GM12865 (cell line): ENCODE measurements at regions not wholly inside any gene's neighbourhood (a gene's known extent, or its start where the extent isn't known, plus 50 kb on each side); places are given as distances from the start of the nearest gene placed in this dataset.

Experiments used
- DNase-seq: peaks from one replicate; pipeline ENCODE4 v3.0.0; 2010; ENCODE audit warnings: low read depth
- H3K4me3 ChIP-seq: 2 replicates; pipeline ENCODE4 v1.5.1; 2011; ENCODE audit warnings: mild to moderate bottlenecking, low read depth, low read length, control low read depth
- TF ChIP-seq, protein P1 (sequence below): IDR thresholded peaks from 2 replicates; pipeline ENCODE4 v1.5.1; 2011; ENCODE audit warnings: low read length, control low read depth, low read depth, inconsistent platforms; ENCODE audit not compliant: insufficient read depth; ENCODE audit errors: missing control alignments

DNA sequence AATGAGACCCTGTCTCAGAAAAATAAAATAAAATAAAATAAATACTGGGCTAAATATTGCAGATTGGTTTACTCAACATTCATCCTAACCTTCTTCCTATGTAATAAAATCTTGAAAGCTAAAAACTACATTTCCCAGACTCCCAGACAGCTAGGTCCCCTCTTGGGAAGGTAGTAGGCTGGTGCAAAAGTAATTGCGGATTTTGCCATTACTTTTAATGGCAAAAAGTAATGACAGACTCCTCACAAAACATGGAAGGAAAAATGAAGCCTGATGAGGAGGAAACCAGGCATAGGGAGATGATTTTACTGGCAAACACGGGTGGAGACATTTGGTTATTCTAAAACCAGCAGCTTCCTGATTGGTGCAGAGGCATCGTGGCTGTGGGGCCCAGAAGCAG is 70.6 kb upstream of the E2F3 start:
- DNase-seq: no peak
- H3K4me3 ChIP-seq: no peak overlapping the region
- TF ChIP-seq, protein P1, sequence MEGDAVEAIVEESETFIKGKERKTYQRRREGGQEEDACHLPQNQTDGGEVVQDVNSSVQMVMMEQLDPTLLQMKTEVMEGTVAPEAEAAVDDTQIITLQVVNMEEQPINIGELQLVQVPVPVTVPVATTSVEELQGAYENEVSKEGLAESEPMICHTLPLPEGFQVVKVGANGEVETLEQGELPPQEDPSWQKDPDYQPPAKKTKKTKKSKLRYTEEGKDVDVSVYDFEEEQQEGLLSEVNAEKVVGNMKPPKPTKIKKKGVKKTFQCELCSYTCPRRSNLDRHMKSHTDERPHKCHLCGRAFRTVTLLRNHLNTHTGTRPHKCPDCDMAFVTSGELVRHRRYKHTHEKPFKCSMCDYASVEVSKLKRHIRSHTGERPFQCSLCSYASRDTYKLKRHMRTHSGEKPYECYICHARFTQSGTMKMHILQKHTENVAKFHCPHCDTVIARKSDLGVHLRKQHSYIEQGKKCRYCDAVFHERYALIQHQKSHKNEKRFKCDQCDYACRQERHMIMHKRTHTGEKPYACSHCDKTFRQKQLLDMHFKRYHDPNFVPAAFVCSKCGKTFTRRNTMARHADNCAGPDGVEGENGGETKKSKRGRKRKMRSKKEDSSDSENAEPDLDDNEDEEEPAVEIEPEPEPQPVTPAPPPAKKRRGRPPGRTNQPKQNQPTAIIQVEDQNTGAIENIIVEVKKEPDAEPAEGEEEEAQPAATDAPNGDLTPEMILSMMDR: no peak

DNA sequence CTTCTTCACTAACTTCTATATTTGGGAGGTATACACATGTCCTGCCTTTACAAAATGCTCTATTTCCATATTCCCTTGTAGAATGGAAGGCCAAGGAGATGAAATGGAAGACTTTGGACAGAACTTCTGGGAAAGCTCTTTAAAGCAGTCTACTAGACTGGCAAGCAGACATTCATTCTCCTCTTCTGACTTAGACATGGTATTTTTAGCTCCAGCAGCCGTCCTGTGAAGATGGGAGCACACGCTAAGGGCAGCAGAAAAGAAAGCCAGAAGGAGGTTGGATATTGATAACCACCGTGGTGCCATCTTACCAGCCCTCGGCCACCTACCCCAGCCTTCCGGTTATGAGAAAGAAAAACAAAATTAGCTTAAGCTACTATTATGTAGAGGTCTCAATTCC is 70.1 kb upstream of the E2F3 start:
- H3K4me3 ChIP-seq: no peak overlapping the region
- DNase-seq: no peak
- TF ChIP-seq, protein P1: no peak

DNA sequence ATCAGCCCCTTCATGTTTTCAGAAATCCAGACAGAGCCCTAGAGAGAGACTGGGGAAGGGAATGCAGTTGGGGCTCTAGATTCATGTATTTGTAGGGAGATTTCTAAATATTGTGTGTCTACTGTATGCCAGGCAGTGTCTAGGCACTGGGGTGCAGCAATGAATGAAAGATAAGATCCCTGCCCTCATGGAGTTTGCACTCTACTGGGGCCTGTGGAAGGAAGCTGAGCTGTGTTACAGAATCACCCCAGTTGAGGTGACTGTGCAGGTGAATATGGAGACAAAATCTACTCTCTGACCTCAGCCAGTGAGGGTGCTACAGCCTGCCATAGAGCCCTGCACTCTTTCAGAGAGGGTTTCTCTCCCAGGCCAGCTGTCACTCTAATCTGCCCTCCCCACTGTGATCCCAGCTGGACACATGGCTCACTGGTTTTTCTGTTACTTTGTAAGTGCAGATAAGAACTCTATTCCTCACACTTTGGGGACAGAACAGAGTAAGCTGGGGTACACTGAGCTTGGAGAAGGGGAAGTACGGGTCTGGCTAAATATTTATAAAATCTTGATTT is 69.2 kb upstream of the E2F3 start:
- TF ChIP-seq, protein P1: no peak
- no peak overlapping the region for H3K4me3 ChIP-seq
- no peak for DNase-seq

DNA sequence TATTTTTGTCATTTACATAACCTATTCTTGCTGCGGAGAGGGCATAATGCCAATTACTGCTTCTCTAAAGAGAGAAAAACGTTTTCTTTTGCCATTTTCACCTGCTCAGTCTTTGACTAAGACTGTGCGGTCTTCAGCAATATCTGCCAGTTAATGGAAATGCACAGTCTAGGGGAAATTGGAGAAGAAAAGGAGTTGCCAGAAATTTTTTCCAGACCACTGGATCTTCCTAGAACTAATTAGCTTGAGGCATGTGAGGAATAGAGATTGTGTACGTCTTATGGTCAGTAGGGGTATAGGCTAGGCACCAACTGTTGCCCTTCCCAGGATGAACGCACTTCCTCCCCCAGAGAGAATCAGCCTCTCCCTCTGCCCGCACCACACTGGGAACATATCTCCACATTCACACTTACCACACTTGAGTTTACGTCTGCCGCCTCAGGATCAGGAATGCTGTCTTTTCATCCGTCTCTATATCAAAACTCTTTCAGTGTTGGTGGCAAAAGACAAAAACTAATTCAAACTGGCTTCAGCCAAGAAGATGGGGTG is 67.9 kb upstream of the E2F3 start:
- no peak for DNase-seq
- TF ChIP-seq, protein P1: no peak
- no peak overlapping the region for H3K4me3 ChIP-seq

DNA sequence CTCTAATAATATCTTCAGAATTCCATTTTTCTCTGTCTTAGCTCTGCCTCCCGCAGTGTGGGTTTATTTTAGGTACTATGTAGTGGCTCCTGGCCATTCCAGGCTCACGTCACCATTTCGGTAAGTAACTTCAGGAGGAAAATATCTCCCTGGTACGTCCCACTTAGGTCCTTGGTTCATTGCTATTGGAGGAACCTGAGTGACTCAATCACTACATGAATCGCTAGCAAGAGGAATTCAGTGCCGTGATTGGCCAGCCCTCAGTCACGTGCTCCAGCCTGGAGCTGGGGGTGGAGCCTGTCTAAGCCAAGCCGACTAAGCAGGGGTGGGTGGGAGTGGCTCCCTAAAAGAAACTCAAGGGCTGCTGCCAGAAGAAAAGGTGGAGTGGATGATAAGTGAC is 67.3 kb upstream of the E2F3 start:
- DNase-seq: no peak
- TF ChIP-seq, protein P1: no peak
- no peak overlapping the region for H3K4me3 ChIP-seq

DNA sequence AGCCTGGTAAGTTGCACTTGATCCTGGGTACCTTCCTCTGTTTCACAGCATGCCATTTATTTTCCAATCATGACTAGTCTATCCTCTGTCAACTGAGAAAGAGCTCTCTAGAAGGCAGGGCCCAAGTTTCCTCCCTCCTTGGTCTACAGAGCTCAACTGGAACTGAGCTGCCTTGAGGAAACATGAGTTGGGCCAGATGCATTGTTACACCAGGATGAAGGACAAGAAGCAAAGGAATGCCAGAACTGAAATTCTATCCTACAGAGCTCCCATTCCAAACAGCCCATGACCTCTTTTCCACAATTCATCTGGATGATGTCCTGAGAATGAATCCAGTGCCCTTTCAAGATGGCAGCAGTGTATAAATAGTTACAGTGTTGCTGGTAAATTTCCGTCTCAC is 66.7 kb upstream of the E2F3 start:
- H3K4me3 ChIP-seq: no peak overlapping the region
- DNase-seq: no peak
- TF ChIP-seq, protein P1: no peak

DNA sequence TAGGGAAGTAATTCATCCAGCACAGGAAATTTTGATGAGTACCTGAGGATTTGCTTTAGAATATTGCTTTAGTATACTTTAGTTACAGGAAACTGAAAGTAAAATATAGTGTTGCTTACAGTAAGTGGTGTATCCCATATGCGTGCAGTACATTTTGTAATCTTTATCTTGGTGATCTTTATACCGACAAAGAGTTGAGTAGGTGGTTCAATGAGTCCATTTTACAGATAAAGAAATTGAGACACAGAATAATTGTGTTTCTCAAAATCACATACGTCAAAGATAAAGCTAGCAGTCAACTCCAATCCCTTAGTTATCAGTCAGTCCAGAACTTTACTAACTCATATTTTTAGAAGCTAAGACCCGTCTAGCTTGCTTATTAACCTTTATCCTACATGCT is 65.8 kb upstream of the E2F3 start:
- H3K4me3 ChIP-seq: peak overlapping the region; percentile 21; the same call in 1 of the 2 replicates
- TF ChIP-seq, protein P1: no peak
- DNase-seq: no peak
